GM12892 (cell line): ENCODE measurements at regions not wholly inside any gene's neighbourhood (a gene's known extent, or its start where the extent isn't known, plus 50 kb on each side); places are given as distances from the start of the nearest gene placed in this dataset.

Source experiments
- DNase-seq: peaks from one replicate; pipeline ENCODE4 v3.0.0; 2011; ENCODE audit not compliant: insufficient read length
- FAIRE-seq: peaks from 2 replicates; lab custom pipeline; 2011; peaks lifted over from hg19 to GRCh38; lab: Jason Lieb, UNC
- POLR2A ChIP-seq: IDR thresholded peaks from 2 replicates; pipeline ENCODE4 v1.6.1; 2011; ENCODE audit warnings: low read depth, low read length, control low read depth
- POLR2AphosphoS5 ChIP-seq: IDR thresholded peaks from 2 replicates; pipeline ENCODE4 v1.6.1; 2011; ENCODE audit warnings: low read depth, low read length, control low read depth
- TAF1 ChIP-seq: IDR thresholded peaks from 2 replicates; pipeline ENCODE4 v1.6.1; 2011; ENCODE audit warnings: low read depth, mild to moderate bottlenecking, control low read depth, low read length, borderline replicate concordance

GRCh38 chr2:240296476-240297255 is 138.8 kb upstream of the GPC1 start:
- DNase-seq: no peak
- FAIRE-seq: no peak
- TF ChIP-seq TAF1: no peak
- no peak for TF ChIP-seq POLR2A
- TF ChIP-seq POLR2AphosphoS5: no peak

DNA sequence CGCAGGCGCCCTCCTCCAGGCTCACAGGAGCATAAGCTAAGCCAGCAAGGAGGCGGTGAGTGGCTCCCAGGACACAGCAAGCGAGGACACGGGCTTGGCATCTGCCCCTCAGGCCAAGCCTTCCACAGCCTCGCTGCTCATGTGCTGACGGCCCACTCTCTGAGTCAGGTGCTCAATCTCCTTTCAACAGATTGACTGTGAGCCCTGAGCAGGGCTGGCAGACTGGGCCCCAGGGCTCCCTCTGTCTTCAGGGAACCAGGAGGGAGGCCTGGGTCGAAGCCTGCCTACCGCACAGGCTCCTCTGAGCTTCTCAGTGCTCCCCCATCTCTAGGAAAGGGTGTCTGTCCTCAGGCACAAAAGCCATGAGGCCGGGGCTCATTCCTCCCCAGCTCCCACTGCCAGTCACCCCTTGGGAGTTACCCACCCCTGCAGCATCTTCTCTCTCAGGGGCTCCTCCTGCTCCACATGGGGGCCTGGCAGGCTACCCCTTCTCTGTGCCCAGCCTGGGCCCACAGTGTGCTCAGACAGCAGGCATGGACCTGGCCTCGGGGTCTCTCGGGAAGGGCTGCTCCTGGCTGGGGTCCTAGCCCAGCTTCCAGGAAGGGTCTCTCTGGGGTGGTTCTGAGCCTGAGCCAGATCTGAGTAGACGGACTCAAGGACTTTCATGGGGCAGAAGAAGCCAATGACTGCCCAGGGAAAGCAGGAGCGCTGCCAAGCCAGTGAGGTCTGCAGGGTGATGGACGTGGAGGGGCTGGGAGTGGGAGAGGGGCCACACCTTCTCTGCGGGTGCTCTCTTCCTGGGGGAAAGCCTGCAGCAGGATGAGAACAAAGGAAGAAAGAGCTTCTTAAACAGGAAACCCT is 138.0 kb upstream of the GPC1 start:
- DNase-seq: no peak
- TF ChIP-seq POLR2AphosphoS5 (no peak), TAF1 (no peak), POLR2A (no peak)
- no peak for FAIRE-seq

GRCh38 chr2:240298117-240298790 is 137.2 kb upstream of the GPC1 start:
- TF ChIP-seq POLR2A (no peak), POLR2AphosphoS5 (no peak), TAF1 (no peak)
- DNase-seq (no peak), FAIRE-seq (no peak)

- DNase-seq (no peak), FAIRE-seq (no peak)
- TF ChIP-seq POLR2AphosphoS5 (no peak), POLR2A (no peak), TAF1 (no peak)
These were observed 136.4 kb upstream of the GPC1 start for GRCh38 chr2:240298803-240299709.

DNA sequence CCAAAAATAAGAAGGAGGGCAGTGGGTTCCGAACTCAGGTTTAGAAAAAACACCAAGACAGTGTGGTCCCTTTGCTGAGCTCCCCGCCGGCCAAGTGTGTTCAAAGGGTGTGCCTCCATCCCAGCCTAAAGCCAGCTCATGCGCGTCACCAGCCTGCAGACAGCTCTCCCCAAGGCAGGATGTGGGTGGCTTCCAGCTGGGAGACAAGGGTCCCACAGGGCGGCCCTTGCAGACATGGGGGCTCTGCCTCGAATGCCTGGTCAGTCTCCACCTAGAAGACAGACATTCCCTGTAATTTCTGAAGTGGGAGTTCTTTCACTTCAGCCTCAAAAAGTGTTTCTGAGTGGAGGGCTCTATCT is 135.8 kb upstream of the GPC1 start:
- TF ChIP-seq TAF1: no peak
- TF ChIP-seq POLR2AphosphoS5: no peak
- no peak for TF ChIP-seq POLR2A
- DNase-seq (no peak), FAIRE-seq (no peak)

- FAIRE-seq (no peak), DNase-seq (peak; percentile 7)
- TF ChIP-seq POLR2AphosphoS5 (no peak), TAF1 (no peak), POLR2A (no peak)
These were observed 135.1 kb upstream of the GPC1 start for GRCh38 chr2:240300261-240300821.

- TF ChIP-seq POLR2A (no peak), POLR2AphosphoS5 (no peak), TAF1 (no peak)
- DNase-seq (peak; percentile 5), FAIRE-seq (no peak)
These were observed 134.6 kb upstream of the GPC1 start for GRCh38 chr2:240300840-240301239.

DNA sequence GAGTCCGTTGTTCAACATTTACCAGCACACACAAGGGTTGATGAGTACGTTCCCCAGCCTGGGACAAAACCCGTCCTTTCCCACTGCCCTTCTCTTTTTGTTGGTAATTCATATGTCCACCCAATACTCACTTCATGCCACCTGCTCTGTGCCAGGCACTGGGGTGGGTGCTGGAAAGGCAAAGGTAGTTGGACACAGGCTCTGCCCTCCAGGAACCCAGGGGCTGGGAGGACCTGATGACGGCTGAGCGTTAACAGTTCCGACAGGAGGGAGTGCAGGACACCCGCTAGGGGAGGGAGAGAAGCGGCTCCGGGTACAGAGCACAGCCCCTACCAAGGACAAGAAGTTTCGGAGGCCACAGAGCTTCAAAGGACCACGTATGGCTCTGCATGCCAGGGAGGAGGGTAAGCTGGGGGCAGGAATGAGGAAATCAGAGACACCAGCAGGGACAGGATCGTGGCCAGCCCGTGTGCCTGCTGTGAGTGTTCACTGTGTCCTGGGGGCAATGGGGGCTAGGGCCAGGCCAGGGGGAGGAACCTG is 134.1 kb upstream of the GPC1 start:
- TF ChIP-seq POLR2AphosphoS5 (no peak), TAF1 (no peak), POLR2A (no peak)
- FAIRE-seq (no peak), DNase-seq (peak; percentile 2)

DNA sequence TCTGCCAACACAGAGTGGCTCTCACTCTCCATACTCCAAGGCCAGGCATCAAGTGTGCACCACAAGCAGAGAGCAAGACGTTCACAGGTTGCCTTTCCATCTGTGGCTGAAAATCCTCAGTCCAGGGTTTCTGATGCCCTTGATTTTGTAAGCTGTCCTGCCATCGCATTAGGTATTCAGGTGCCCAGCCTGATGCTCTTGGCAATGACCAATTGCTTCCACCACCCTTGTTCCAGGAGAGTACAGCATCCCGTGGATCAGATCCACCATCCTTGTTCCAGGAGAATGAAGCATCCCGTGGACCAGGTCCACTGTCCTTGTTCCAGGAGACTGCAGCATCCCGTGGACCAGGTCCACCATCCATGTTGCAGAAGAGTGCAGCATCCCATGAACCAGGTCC is 133.4 kb upstream of the GPC1 start:
- DNase-seq (no peak), FAIRE-seq (no peak)
- TF ChIP-seq TAF1: no peak
- no peak for TF ChIP-seq POLR2AphosphoS5
- no peak for TF ChIP-seq POLR2A
